HG03196 (cell line): ENCODE measurements at regions not wholly inside any gene's neighbourhood (a gene's known extent, or its start where the extent isn't known, plus 50 kb on each side); places are given as distances from the start of the nearest gene placed in this dataset.
"Not testable (repeated sequence)": the region's sequence is repeated elsewhere in the genome, so short reads cannot be mapped to it uniquely, and the experiment has no call there.

ENCODE experiments used
- ATAC-seq: cut with Tn5 transposase; IDR thresholded peaks from one replicate; pipeline ENCODE4 v1.9.1; 2021; ENCODE audit not compliant: unreplicated experiment

DNA sequence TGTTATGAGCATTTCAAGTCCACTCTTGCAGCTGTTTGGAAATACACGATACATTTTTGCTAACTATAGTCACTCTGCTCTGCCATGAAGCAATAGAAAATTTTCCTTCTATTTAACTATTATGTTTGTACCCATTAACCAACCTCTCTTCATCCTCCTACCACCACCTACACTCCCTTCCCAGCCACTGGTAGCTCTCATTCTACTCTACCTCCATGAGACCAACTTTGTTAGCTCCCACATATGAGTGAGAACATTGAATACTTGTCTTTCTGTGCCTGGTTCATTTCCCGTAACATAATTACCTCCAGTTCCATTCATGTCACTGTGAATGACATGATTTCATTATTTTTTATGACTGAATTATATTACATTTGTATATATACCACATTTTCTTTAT is 505.9 kb upstream of the CCNG1 start:
- ATAC-seq: no peak

GRCh38 chr5:162939991-162940390 is 497.4 kb upstream of the CCNG1 start:
- ATAC-seq: no peak

DNA sequence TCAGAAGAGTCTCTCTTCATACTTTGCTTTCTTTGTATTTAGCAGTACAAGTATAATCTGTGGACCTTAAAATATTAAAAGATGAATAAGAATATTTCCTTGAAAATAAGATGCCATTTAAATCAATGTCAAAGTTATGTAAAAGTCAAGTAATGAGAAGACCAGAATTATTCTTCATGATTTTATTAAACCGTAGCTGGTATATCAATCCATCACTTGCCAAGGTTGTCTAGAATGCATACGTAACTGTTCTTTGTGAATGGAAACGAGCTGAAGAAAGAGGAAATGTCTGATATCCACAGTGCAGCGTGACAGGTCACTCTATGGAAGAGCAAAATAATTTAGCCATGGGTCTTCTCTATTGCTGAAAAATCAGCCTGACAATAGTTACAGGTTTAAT is 488.7 kb upstream of the CCNG1 start:
- no peak for ATAC-seq

DNA sequence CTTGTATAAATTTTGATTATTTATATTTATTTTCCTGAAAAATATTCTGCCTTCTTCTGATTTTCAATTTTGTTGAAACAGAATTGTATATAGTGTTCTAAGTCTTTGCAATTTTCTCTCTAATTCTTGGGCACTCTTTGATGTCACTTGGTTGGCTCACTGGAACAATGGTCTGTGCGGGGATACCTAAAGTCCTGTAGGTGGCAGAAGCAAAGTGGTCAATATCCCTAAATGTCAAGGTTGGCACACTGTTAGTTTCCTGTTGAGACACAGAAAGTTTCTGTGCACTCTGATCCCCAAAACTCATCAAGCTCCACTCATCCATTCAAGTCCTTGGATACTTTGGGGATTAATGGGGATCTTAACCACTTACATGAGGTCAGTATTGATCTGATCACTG is 480.8 kb upstream of the CCNG1 start:
- no peak for ATAC-seq

DNA sequence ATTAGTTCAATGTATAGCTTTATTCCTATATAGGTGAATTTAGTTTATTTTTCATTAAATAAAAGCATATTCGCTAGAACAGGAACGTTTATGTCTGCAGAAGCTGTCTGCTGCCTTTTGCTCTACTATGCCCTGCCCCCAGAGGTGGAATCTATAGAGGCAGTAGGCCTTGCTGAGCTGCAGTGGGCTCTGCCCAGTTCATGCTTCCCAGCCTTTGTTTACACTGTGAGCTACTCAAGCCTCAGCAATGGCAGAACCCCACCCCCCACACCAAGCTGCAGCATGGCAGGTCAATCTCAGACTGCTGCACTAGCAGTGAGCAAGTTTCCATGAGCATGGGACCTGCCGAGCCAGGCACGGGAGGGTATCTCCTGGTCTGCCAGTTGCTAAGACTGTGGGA is 473.3 kb upstream of the CCNG1 start:
- not testable (repeated sequence) for ATAC-seq

DNA sequence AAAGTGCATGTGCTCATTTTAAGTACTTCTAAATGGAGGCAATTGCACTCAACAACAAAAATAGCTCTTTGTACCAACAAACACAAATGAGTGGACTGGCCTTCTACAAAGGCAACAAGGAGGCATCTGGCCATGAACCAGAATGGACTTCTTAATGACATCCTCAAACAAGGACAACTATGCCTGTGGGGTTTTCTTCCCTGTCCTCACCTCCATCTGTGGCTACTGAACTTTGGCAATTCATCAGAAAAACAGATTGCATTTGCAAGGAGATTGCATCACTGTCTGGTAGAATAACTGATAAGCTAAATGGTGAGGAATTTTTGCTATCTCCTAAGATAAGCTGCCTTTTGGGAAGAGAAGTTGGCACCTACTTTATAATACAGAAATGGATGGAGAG is 447.3 kb upstream of the CCNG1 start:
- no peak for ATAC-seq

DNA sequence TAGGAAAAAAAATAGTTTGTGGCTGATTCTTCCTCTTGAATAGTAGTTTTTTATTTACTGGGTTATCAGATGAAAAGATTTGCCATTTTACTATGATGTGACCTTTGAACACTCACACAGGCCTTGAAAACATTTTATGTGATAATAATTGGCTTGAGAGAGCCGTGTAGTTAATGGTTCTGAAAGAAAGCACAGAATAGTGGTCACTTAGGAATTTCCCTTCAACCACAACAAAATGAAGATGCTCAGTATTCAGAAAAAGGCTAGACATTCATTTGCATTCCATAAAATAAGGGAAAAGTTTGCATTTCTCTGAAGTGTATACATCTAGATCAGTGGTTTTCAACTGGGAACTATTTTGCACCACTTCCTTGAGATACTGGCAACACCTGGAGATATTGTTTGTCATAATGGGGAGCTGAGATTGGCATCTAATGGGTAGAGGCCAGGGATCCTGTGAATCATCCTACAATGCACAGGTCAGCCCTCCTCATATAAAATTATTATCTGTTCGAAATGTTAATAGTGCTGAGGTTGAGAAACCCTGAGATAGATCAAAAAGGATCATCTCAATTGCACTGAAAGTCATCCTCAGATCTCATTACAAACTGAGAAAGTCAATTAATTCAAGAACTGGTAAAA is 446.4 kb upstream of the CCNG1 start:
- peak; percentile 76 for ATAC-seq

GRCh38 chr5:162995568-162995967 is 441.8 kb upstream of the CCNG1 start:
- no peak for ATAC-seq

- ATAC-seq: no peak
Observed at GRCh38 chr5:162996053-162996452, 441.3 kb upstream of the CCNG1 start.

GRCh38 chr5:163005949-163006348 is 431.4 kb upstream of the CCNG1 start:
- ATAC-seq: no peak

- ATAC-seq: no peak
Observed at GRCh38 chr5:163022582-163023128, 414.7 kb upstream of the CCNG1 start.

- no peak for ATAC-seq
Observed at GRCh38 chr5:163023846-163024245, 413.5 kb upstream of the CCNG1 start.

DNA sequence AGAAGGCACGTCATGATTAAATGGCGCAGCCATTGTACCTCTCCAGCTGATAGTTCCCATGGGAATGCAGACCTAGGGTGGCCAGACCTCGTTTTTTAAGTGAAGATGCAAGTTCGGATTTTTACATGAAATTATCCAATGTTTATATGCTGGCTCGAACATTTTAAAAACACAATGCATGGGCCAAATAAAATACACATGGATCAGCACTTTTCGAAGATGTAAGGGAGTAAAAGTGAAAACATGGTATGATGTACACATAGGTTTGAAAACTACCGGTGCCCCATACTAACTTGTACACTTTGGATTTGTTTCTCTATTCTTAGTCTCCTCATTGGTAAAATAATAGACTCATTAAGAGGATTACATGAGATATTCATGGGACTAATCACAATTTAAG is 412.5 kb upstream of the CCNG1 start:
- ATAC-seq: no peak

DNA sequence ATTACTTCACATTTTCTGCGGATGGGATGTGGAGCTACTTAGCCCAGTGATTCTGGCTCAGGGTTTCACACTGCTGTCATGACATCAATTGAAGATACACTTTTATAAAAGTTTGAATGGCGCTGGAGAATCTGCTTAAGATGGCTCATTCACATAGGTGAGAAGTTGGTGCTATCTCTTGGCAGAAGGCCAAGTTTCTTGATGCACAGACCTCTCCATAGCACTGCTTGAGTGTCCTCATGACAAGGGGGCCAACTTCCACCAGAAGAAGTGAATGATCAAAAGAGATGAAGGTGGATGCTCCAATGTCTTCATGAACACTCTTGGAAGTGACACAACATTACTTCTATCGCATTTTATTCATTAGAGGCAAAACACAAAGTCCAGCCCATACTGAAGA is 403.7 kb upstream of the CCNG1 start:
- ATAC-seq: no peak

GRCh38 chr5:163041254-163041653 is 396.1 kb upstream of the CCNG1 start:
- no peak for ATAC-seq

- no peak for ATAC-seq
Observed at GRCh38 chr5:163079618-163080017, 357.8 kb upstream of the CCNG1 start.

DNA sequence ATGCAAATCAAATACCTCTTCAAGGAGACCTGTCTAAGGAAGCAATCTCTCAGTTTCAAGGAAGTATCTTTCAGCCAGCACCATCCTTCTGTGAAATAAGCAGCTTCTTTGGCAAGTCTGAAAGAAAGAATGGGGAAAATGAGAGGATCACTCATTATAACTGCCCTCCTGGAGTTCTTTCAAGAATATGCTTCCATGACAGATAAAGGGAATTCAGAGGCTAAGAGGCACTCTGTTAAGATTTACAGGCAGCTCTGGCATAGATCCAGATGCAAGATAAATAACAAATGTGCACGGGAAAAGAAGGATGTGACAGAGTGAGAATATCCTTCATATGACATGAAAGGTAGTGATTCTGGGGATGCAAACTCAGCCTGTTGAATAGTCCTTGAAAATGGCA is 348.2 kb upstream of the CCNG1 start:
- no peak for ATAC-seq

DNA sequence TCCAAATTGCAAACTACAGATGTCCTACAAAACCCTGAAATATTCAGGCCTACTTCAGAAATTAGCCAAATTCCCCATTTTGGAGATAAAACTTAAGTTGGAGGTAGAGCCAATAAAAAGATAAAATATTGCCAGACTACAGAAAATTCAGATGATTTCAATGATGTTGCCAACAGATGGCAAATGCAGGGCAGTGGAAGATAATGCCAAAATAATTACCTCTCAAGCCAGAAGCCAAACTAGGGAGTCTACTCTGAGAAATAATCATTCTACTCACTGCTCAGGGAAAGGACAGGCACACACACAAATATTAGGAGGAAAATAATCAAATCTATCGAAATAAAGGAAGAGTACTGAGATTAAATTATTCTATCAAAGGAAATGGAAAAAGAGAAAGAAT is 347.5 kb upstream of the CCNG1 start:
- no peak for ATAC-seq

DNA sequence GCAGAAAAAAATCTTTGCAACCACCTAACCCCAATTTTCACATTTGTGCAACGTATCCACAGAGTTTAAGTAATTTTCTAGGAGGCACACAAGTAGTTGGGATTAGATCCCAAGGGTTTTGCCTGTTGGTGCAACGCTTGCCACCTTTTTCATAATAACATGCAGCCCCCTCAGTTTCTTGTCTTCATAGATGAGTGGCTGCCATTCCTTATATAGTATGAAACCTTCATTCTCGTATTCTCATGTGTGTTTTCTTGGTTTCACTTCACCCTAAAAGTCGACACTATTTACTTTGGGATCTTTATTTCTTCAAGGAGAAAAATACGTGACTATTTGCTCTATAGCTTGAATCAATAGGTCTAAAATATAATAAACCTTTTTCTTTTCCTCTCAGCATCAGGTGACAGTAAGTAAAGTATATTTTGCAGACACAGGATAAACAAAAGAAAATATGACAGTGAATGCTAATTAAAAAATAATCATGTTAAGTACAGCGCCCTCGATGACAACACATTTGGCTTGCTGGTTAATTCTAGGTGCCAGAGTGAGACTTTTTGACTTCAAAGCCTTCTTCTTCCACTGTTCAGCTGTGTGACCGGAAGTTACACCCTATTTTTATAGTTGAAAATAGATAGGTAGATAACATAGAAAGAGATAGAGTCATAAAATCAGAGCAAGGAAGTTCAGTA is 342.8 kb upstream of the CCNG1 start:
- ATAC-seq: peak; percentile 88

DNA sequence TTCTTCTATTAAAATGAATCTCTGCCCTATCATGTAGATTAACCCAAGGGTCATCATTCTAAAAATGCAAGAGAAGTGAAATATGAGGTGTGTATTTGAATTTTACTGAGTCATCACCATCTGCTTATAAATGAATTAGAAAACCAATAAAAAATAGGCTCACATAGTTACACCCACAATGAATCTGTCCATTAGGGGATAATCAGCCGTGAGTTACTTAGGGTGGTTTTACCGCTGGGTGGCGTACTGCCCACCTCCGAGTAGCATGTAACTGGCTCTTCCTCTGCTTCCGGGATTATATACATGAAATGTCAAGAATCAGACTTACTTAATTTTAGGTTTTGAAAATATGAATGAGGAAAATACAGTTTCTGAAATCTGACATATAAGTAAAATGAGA is 332.9 kb upstream of the CCNG1 start:
- ATAC-seq: no peak

GRCh38 chr5:163105456-163105855 is 331.9 kb upstream of the CCNG1 start:
- ATAC-seq: no peak

DNA sequence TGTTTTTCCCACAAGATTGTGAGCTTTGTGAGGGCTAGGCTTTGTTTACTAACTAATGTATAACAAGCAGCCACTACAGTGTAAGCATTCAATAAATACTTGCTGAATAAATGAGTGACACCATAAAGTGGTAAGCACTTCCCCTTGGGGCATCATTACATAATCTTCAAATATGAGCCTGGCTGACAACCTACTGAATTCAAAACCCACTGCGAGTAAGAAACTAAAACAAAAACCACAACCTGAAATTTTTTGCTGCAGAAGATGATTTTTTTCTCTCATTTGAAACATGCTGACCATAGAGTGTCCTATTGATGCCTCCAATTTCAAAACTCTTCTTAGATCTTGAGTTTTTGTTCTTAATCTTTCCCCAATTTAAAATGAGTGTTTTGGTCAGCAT is 331.3 kb upstream of the CCNG1 start:
- ATAC-seq: no peak

GRCh38 chr5:163108351-163108750 is 329.0 kb upstream of the CCNG1 start:
- no peak for ATAC-seq
